Suprapubic skin (tissue), 4 donors: ENCODE measurements at regions not wholly inside any gene's neighbourhood (a gene's known extent, or its start where the extent isn't known, plus 50 kb on each side); places are given as distances from the start of the nearest gene placed in this dataset.

Experiments
- EP300 ChIP-seq: sonication (generic); formaldehyde crosslinking; IDR thresholded peaks from one replicate; pipeline ENCODE4 v1.6.1; 2017; ENCODE audit warnings: antibody characterized with exemption
- POLR2A ChIP-seq, 2 donors: fragments of 450-650 bp; IDR thresholded peaks; one replicate each; pipeline ENCODE4 v1.6.1; 2017; ENCODE audit warnings: antibody characterized with exemption in 2 of 2, mild to moderate bottlenecking in 2 of 2, moderate library complexity in 2 of 2
- POLR2AphosphoS5 ChIP-seq, 3 donors: sonication (generic); formaldehyde crosslinking; IDR thresholded peaks; one replicate each; pipeline ENCODE4 v1.6.1; 2017; ENCODE audit warnings: antibody characterized with exemption in 3 of 3
- TF ChIP-seq, protein P1 (sequence below), 2 donors: fragments of 200-600 bp in 1 of 2; fragments of 450-650 bp in 1 of 2; sonication (generic) in 1 of 2; IDR thresholded peaks; one replicate each; pipeline ENCODE4 v1.5.1; 2016 to 2019; ENCODE audit warnings: antibody characterized with exemption in 2 of 2, mild to moderate bottlenecking in 1 of 2, moderate library complexity in 1 of 2

DNA sequence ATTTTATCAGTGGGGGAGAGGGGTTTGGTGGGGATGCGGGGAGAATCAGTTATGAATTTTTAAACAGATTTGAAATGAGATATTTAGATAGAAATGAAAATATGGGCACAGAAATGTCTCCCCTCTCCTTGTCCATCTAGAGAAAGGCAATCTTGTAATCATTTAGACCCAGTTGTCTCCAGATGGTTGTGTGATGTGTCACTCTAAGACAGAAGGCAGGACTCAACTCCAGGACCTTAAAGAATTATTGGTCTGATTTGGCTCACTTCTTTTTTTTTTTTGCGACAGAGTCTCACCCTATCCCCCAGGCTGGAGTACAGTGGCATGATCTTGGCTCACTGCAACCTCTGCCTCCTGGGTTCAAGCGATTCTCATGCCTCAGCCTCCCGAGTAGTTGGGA lies 77.2 kb downstream of the EOMES start:
- TF ChIP-seq, protein P1, sequence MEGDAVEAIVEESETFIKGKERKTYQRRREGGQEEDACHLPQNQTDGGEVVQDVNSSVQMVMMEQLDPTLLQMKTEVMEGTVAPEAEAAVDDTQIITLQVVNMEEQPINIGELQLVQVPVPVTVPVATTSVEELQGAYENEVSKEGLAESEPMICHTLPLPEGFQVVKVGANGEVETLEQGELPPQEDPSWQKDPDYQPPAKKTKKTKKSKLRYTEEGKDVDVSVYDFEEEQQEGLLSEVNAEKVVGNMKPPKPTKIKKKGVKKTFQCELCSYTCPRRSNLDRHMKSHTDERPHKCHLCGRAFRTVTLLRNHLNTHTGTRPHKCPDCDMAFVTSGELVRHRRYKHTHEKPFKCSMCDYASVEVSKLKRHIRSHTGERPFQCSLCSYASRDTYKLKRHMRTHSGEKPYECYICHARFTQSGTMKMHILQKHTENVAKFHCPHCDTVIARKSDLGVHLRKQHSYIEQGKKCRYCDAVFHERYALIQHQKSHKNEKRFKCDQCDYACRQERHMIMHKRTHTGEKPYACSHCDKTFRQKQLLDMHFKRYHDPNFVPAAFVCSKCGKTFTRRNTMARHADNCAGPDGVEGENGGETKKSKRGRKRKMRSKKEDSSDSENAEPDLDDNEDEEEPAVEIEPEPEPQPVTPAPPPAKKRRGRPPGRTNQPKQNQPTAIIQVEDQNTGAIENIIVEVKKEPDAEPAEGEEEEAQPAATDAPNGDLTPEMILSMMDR (IDR thresholded peaks at IDR 0.05), result no peak
- TF ChIP-seq POLR2AphosphoS5 (IDR thresholded peaks at IDR 0.05) (no peak), EP300 (no peak), POLR2A (IDR thresholded peaks at IDR 0.05) (no peak)
